ENCODE measurements at regions not wholly inside any gene's neighbourhood (a gene's known extent, or its start where the extent isn't known, plus 50 kb on each side); places are given as distances from the start of the nearest gene placed in this dataset.
A peak's percentile ranks its signal among the peaks of the same experiment; 100 is the strongest.
"Not testable (repeated sequence)": the region's sequence is repeated elsewhere in the genome, so short reads cannot be mapped to it uniquely, and the experiment has no call there.

GRCh38 chr2:195537811-195538210 lies 119.2 kb upstream of the SLC39A10 start:
- no peak for DNase-seq (ENCODE audit: low spot score)

GRCh38 chr2:195536906-195537305 lies 120.1 kb upstream of the SLC39A10 start:
- no peak for DNase-seq (ENCODE audit: low spot score)

GRCh38 chr2:195535911-195536522 lies 121.0 kb upstream of the SLC39A10 start:
- DNase-seq (ENCODE audit: low spot score) = peak; percentile 40

- no peak for DNase-seq (ENCODE audit: low spot score)
These were observed 122.1 kb upstream of the SLC39A10 start for GRCh38 chr2:195534971-195535370.

- no peak for DNase-seq (ENCODE audit: low spot score)
These were observed 123.0 kb upstream of the SLC39A10 start for GRCh38 chr2:195533771-195534642.

- peak; percentile 25 for DNase-seq (ENCODE audit: low spot score)
These were observed 124.3 kb upstream of the SLC39A10 start for GRCh38 chr2:195532628-195533271.

GRCh38 chr2:195532255-195532627 lies 124.8 kb upstream of the SLC39A10 start:
- DNase-seq (ENCODE audit: low spot score) = no peak

GRCh38 chr2:195531754-195532153 lies 125.3 kb upstream of the SLC39A10 start:
- DNase-seq (ENCODE audit: low spot score) = no peak

GRCh38 chr2:195523242-195523641 lies 133.8 kb upstream of the SLC39A10 start:
- not testable (repeated sequence) for DNase-seq (ENCODE audit: low spot score)

GRCh38 chr2:195521589-195521988 lies 135.4 kb upstream of the SLC39A10 start:
- DNase-seq (ENCODE audit: low spot score) = no peak

- no peak for DNase-seq (ENCODE audit: low spot score)
These were observed 136.3 kb upstream of the SLC39A10 start for GRCh38 chr2:195520671-195521155.

GRCh38 chr2:195515551-195515950 lies 141.5 kb upstream of the SLC39A10 start:
- DNase-seq (ENCODE audit: low spot score) = no peak

GRCh38 chr2:195514365-195514764 lies 142.7 kb upstream of the SLC39A10 start:
- DNase-seq (ENCODE audit: low spot score) = no peak

GRCh38 chr2:195513119-195513518 lies 143.9 kb upstream of the SLC39A10 start:
- peak; percentile 77 for DNase-seq (ENCODE audit: low spot score)

- DNase-seq (ENCODE audit: low spot score) = no peak
These were observed 147.5 kb upstream of the SLC39A10 start for GRCh38 chr2:195509551-195509950.

GRCh38 chr2:195508139-195508455 lies 148.9 kb upstream of the SLC39A10 start:
- DNase-seq (ENCODE audit: low spot score) = no peak

- DNase-seq (ENCODE audit: low spot score) = no peak
These were observed 149.4 kb upstream of the SLC39A10 start for GRCh38 chr2:195507447-195508138.

- no peak for DNase-seq (ENCODE audit: low spot score)
These were observed 151.3 kb upstream of the SLC39A10 start for GRCh38 chr2:195505701-195506100.

- no peak for DNase-seq (ENCODE audit: low spot score)
These were observed 153.8 kb upstream of the SLC39A10 start for GRCh38 chr2:195503208-195503607.

- no peak for DNase-seq (ENCODE audit: low spot score)
These were observed 155.3 kb upstream of the SLC39A10 start for GRCh38 chr2:195501746-195502145.

- no peak for DNase-seq (ENCODE audit: low spot score)
These were observed 156.1 kb upstream of the SLC39A10 start for GRCh38 chr2:195500879-195501278.

GRCh38 chr2:195498839-195499490 lies 158.1 kb upstream of the SLC39A10 start:
- DNase-seq (ENCODE audit: low spot score) = no peak

All from hematopoietic multipotent progenitor cell treated with erythropoietin and hydrocortisone succinate and interleukin-3 and kit ligand, for 15 days (in vitro differentiated cells).